Hepatocyte (in vitro differentiated cells): ENCODE measurements at regions not wholly inside any gene's neighbourhood (a gene's known extent, or its start where the extent isn't known, plus 50 kb on each side); places are given as distances from the start of the nearest gene placed in this dataset.
A peak's percentile ranks its signal among the peaks of the same experiment; 100 is the strongest.

ENCODE experiments used
- DNase-seq: peaks from one replicate; pipeline ENCODE4 v3.0.0-alpha.2; 2016; ENCODE audit warnings: low spot score
- H2AFZ ChIP-seq: fragments of 200-600 bp; sonication (generic); 2 replicates; pipeline ENCODE4 v1.6.0; 2016; ENCODE audit warnings: antibody characterized with exemption, mild to moderate bottlenecking
- H3K27ac ChIP-seq: fragments of 200-600 bp; sonication (generic); 2 replicates; pipeline ENCODE4 v1.5.1; 2016; ENCODE audit warnings: mild to moderate bottlenecking
- H3K27me3 ChIP-seq: fragments of 200-600 bp; sonication (generic); 2 replicates; pipeline ENCODE4 v1.6.1; 2016
- H3K36me3 ChIP-seq: fragments of 200-600 bp; sonication (generic); replicated peaks from 2 replicates; pipeline ENCODE4 v1.5.1; 2016; ENCODE audit warnings: low read depth; ENCODE audit not compliant: insufficient read depth
- H3K4me1 ChIP-seq: fragments of 200-600 bp; sonication (generic); 2 replicates; pipeline ENCODE4 v1.5.1; 2016; ENCODE audit warnings: mild to moderate bottlenecking, moderate library complexity; ENCODE audit not compliant: insufficient read depth
- H3K4me2 ChIP-seq: fragments of 200-600 bp; sonication (generic); 2 replicates; pipeline ENCODE4 v1.6.0; 2016
- H3K4me3 ChIP-seq: fragments of 200-600 bp; sonication (generic); 2 replicates; pipeline ENCODE4 v1.5.1; 2016; ENCODE audit warnings: mild to moderate bottlenecking
- H3K79me2 ChIP-seq: fragments of 200-600 bp; sonication (generic); 2 replicates; pipeline ENCODE4 v1.6.0; 2017; ENCODE audit warnings: mild to moderate bottlenecking
- H3K9me2 ChIP-seq: fragments of 200-600 bp; sonication (generic); replicated peaks from 2 replicates; pipeline ENCODE4 v1.6.0; 2017; ENCODE audit warnings: mild to moderate bottlenecking; ENCODE audit not compliant: insufficient read depth
- H3K9me3 ChIP-seq: fragments of 200-600 bp; sonication (generic); 2 replicates; pipeline ENCODE4 v1.5.1; 2016; ENCODE audit warnings: low read depth, mild to moderate bottlenecking
- H4K20me1 ChIP-seq: fragments of 200-600 bp; sonication (generic); 2 replicates; pipeline ENCODE4 v1.6.0; 2016; ENCODE audit warnings: mild to moderate bottlenecking; ENCODE audit not compliant: insufficient read depth, poor library complexity, severe bottlenecking
- EZH2 ChIP-seq: fragments of 200-600 bp; sonication (generic); IDR thresholded peaks from 2 replicates; pipeline ENCODE4 v1.6.1; 2016; ENCODE audit warnings: antibody characterized with exemption, mild to moderate bottlenecking, borderline replicate concordance
- EZH2phosphoT487 ChIP-seq: fragments of 200-600 bp; sonication (generic); IDR thresholded peaks from one replicate; pipeline ENCODE4 v1.6.1; 2018; ENCODE audit warnings: antibody characterized with exemption, mild to moderate bottlenecking, low read depth, moderate library complexity; ENCODE audit not compliant: unreplicated experiment, severe bottlenecking
- WGBS: methylation state at CpG from one replicate; pipeline ENCODE4 v1.1.6; 2016; ENCODE audit warnings: low lambda C conversion rate; ENCODE audit errors: missing lambda C conversion rate; 5-methylcytosine and 5-hydroxymethylcytosine counted together
- TF ChIP-seq, protein P1 (sequence below): fragments of 200-600 bp; sonication (generic); IDR thresholded peaks from 2 replicates; pipeline ENCODE4 v1.5.1; 2016; ENCODE audit warnings: antibody characterized with exemption, mild to moderate bottlenecking; ENCODE audit not compliant: poor library complexity

DNA sequence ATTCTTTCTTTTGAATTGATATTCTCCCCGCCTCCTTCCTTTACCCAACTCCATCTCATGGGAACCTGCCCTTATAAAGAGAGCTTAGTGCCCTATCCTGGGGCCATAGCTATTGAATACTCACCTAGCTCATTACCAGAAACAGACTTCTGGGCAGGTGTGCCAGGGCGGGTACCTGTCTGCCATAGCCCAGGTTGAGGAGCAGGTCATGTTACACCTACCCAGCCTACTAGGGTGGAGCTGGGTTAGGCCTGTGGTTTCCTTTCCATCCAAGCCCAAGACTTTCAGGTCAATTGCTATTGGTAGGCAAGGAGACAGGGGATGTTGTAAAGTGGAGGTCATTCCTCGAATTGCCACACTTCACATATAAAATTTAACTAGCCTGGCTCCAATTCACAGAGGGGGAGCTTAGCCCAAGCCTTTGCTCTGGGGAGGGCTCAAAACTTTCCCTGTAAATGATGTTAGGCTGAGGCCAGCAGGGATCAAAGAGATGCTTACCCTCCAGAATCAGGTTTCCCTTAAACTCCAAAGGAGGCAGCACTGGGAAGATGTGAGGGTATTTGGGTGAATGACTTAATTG is 87.1 kb upstream of the IPO9 start:
- TF ChIP-seq EZH2: no peak
- TF ChIP-seq EZH2phosphoT487: no peak
- TF ChIP-seq, protein P1, sequence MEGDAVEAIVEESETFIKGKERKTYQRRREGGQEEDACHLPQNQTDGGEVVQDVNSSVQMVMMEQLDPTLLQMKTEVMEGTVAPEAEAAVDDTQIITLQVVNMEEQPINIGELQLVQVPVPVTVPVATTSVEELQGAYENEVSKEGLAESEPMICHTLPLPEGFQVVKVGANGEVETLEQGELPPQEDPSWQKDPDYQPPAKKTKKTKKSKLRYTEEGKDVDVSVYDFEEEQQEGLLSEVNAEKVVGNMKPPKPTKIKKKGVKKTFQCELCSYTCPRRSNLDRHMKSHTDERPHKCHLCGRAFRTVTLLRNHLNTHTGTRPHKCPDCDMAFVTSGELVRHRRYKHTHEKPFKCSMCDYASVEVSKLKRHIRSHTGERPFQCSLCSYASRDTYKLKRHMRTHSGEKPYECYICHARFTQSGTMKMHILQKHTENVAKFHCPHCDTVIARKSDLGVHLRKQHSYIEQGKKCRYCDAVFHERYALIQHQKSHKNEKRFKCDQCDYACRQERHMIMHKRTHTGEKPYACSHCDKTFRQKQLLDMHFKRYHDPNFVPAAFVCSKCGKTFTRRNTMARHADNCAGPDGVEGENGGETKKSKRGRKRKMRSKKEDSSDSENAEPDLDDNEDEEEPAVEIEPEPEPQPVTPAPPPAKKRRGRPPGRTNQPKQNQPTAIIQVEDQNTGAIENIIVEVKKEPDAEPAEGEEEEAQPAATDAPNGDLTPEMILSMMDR: no peak
- peak overlapping the region; percentile 86 for H3K4me2 ChIP-seq
- H3K4me3 ChIP-seq: no peak overlapping the region
- H2AFZ ChIP-seq: no peak overlapping the region
- DNase-seq: no peak
- no peak overlapping the region for H3K27ac ChIP-seq
- H3K9me2 ChIP-seq: no peaks in the 10 kb centered on the region
- H3K9me3 ChIP-seq: no peaks in the 10 kb centered on the region
- peaks cover 75% of the 10 kb centered on the region for H3K79me2 ChIP-seq
- no peaks in the 10 kb centered on the region for H3K36me3 ChIP-seq
- 83% methylated on average over 3 of the region's 3 CpGs for WGBS
- no peaks in the 10 kb centered on the region for H4K20me1 ChIP-seq
- H3K27me3 ChIP-seq: no peaks in the 10 kb centered on the region
- peaks cover 23% of the 10 kb centered on the region for H3K4me1 ChIP-seq

DNA sequence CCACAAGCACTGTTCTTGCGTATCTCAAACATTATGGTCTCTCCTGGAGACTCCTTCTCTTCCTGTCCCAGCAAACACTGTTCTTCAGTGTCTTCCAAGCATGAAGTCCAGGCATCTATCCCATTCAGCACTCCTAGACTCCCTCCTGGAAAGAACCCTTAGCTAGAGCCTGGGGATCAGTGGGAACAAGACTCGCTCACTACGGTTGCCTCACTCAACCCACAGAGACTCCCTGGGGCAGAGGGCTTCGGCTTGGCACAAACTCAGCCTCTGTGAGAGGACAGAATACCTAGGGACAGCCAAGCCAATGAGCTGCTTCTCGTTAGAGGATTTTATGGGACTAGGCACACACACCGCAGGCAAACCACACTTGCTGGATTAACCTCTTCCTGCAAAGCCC is 86.5 kb upstream of the IPO9 start:
- Histone ChIP-seq H3K36me3 (no peaks in the 10 kb centered on the region), H3K9me3 (no peaks in the 10 kb centered on the region), H3K79me2 (peaks cover 81% of the 10 kb centered on the region), H3K27me3 (no peaks in the 10 kb centered on the region), H2AFZ (no peak overlapping the region), H4K20me1 (no peaks in the 10 kb centered on the region), H3K4me3 (no peak overlapping the region), H3K4me1 (peaks cover 19% of the 10 kb centered on the region), H3K27ac (no peak overlapping the region), H3K9me2 (no peaks in the 10 kb centered on the region), H3K4me2 (no peak overlapping the region)
- WGBS: 57% methylated on average over 6 of the region's 6 CpGs
- TF ChIP-seq, protein P1: no peak
- TF ChIP-seq EZH2phosphoT487: no peak
- TF ChIP-seq EZH2: no peak
- DNase-seq: no peak

- DNase-seq: no peak
- Histone ChIP-seq H3K4me1 (peaks cover 20% of the 10 kb centered on the region), H3K9me2 (no peaks in the 10 kb centered on the region), H3K27ac (no peak overlapping the region), H3K36me3 (no peaks in the 10 kb centered on the region), H3K4me3 (no peak overlapping the region), H3K4me2 (no peak overlapping the region), H3K27me3 (no peaks in the 10 kb centered on the region), H3K79me2 (peaks cover 89% of the 10 kb centered on the region), H4K20me1 (no peaks in the 10 kb centered on the region), H3K9me3 (no peaks in the 10 kb centered on the region), H2AFZ (no peak overlapping the region)
- TF ChIP-seq EZH2phosphoT487: no peak
- TF ChIP-seq, protein P1: no peak
- TF ChIP-seq EZH2: no peak
- 93% methylated on average over 5 of the region's 5 CpGs for WGBS
Observed at GRCh38 chr1:201742955-201743805, 85.8 kb upstream of the IPO9 start.
